HG02970 (cell line): ENCODE measurements at regions not wholly inside any gene's neighbourhood (a gene's known extent, or its start where the extent isn't known, plus 50 kb on each side); places are given as distances from the start of the nearest gene placed in this dataset.
"Not testable (repeated sequence)": the region's sequence is repeated elsewhere in the genome, so short reads cannot be mapped to it uniquely, and the experiment has no call there.

ENCODE experiments used
- ATAC-seq: cut with Tn5 transposase; IDR thresholded peaks from one replicate; pipeline ENCODE4 v1.9.1; 2021; ENCODE audit warnings: mild to moderate bottlenecking, moderate library complexity, moderate number of reproducible peaks; ENCODE audit not compliant: unreplicated experiment, low FRiP score

- no peak for ATAC-seq
Measured at GRCh38 chr21:28336314-28336713, 656.4 kb downstream of the LTN1 start.

GRCh38 chr21:28334407-28334806 is 658.3 kb downstream of the LTN1 start:
- no peak for ATAC-seq

- no peak for ATAC-seq
Measured at GRCh38 chr21:28333578-28334075, 659.0 kb downstream of the LTN1 start.

GRCh38 chr21:28332796-28333195 is 659.9 kb downstream of the LTN1 start:
- no peak for ATAC-seq

GRCh38 chr21:28325618-28326017 is 667.1 kb downstream of the LTN1 start:
- no peak for ATAC-seq

- no peak for ATAC-seq
Measured at GRCh38 chr21:28324690-28325089, 668.0 kb downstream of the LTN1 start.

GRCh38 chr21:28317177-28317950 is 675.3 kb downstream of the LTN1 start:
- no peak for ATAC-seq

- no peak for ATAC-seq
Measured at GRCh38 chr21:28311411-28312190, 681.1 kb downstream of the LTN1 start.

GRCh38 chr21:28310711-28311110 is 682.0 kb downstream of the LTN1 start:
- ATAC-seq = no peak

- no peak for ATAC-seq
Measured at GRCh38 chr21:28310171-28310685, 682.4 kb downstream of the LTN1 start.

- ATAC-seq = no peak
Measured at GRCh38 chr21:28309596-28309995, 683.1 kb downstream of the LTN1 start.

- no peak for ATAC-seq
Measured at GRCh38 chr21:28308516-28308915, 684.2 kb downstream of the LTN1 start.

- ATAC-seq = no peak
Measured at GRCh38 chr21:28299946-28300345, 692.7 kb downstream of the LTN1 start.

- ATAC-seq = no peak
Measured at GRCh38 chr21:28298251-28298672, 694.4 kb downstream of the LTN1 start.

- ATAC-seq = no peak
Measured at GRCh38 chr21:28294051-28294450, 698.6 kb downstream of the LTN1 start.

- ATAC-seq = no peak
Measured at GRCh38 chr21:28283641-28284490, 708.8 kb downstream of the LTN1 start.

- ATAC-seq = no peak
Measured at GRCh38 chr21:28282833-28283232, 709.8 kb downstream of the LTN1 start.

GRCh38 chr21:28281357-28281756 is 711.3 kb downstream of the LTN1 start:
- ATAC-seq = not testable (repeated sequence)

GRCh38 chr21:28280611-28281010 is 712.1 kb downstream of the LTN1 start:
- ATAC-seq = no peak

- ATAC-seq = no peak
Measured at GRCh38 chr21:28277324-28277723, 715.4 kb downstream of the LTN1 start.
